ENCODE measurements at regions not wholly inside any gene's neighbourhood (a gene's known extent, or its start where the extent isn't known, plus 50 kb on each side); places are given as distances from the start of the nearest gene placed in this dataset.
A peak's percentile ranks its signal among the peaks of the same experiment; 100 is the strongest.

DNA sequence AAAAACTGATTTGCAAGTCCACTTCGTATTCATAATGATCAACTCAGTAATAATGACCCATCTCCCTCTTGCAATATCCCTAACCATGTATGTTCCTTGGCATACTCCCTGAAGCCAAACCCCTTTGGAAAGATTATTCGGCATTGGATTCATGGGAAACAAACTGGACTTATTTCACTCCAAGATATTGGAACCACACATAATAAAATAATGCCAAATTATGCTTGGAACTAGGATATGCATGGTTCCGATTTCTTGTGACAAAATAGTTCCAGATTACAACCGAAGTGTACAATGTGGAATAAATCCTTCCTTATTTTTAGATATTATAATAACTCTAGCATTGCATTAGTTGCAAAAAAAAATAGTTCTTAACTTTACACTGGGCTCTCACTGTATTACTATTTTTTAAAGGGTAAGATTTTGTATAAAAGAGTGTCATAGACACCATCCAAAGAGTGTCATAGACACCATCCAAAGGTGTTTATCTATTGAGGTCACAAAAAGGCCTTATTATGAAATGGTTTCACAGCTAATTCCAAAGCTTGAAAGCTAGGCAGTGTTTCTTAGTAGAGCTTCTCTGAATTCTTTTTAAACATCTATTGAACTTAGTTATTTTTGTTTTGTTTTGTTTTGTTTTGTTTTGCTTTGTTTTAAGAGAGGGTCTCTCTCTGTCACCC, 410.9 kb upstream of the JARID2 start:
- DNase-seq, result no peak

DNA sequence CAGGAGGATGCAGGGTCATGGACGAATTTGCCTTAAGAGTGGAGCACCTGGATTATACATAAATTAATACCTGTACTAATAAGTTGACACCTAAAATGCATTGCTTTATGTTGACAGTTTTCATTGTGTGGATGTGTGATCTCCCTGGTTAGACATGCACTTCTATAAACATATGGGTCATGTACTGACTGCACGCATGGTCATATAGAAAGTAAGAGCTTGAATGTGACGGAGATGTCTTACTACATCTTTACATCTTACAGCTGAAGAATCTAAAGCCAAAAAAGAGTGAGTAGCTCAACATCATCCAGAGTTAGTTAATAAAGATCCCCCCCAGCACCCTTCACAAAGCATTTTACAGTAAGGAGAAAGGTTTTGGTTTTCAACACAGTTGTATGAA, 408.4 kb upstream of the JARID2 start:
- DNase-seq, result no peak

DNA sequence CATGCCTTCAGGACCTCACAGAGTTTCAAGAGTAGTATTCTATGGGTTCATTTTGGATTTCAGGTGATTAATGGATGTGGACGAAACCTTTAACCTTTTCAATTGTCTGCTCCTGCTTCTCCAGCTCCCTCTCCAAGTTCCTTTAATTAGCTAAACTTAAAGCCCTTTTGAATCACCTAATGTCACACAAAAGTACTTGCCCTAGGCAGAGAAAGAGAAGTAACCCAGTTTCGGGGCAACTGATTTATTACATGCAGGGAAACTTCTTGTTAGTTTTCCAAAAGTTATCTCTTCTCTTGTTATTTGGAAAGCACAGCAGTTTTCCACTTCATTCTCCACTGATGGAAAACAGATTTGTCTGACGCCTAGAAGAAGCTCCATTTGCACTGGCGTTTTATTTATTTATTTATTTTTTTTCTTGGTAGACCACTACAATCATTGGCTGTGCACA, 407.7 kb upstream of the JARID2 start:
- no peak for DNase-seq

DNA sequence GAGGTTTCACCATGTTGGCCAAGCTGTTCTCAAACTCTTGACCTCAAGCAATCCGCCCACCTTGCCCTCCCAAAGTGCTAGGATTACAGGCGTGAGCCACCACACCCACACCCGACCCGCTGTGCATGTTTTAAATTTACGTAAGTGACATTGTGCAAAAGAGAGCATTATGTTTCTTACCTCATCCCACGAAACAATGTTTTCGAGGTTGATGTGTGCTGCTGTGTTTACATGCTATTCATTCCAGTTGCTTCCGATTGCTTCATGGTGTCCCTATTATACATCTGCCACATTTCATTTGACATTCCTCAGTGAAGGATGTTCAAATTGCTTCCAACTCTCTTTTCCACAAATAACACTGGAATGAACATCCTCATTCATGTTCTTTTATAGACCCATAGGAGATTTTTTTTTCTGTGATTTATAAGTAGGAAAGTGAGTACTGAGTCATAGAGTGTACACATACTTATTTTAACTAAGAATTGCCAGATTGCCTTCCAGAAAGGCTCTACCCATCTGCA, 403.9 kb upstream of the JARID2 start:
- DNase-seq, result no peak

DNA sequence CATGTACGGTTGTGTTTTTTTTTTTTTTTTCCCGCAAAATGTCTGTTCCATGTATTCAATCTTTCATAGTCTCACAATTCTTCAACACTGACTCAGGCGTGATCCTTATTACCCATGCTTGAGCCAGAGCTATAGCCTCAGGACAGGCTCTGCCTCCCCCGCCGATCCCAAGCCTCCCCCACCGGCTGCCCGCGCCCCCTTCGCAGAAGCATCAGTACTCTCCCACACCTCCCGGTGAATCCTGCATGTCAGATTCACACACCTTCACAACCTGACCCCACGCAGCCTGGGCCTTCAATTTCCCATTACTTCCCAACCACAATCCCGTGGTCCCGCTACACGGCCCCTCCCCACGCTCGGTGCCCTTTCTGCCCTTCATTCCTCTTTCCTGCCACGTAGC, 401.5 kb upstream of the JARID2 start:
- DNase-seq, result no peak

DNA sequence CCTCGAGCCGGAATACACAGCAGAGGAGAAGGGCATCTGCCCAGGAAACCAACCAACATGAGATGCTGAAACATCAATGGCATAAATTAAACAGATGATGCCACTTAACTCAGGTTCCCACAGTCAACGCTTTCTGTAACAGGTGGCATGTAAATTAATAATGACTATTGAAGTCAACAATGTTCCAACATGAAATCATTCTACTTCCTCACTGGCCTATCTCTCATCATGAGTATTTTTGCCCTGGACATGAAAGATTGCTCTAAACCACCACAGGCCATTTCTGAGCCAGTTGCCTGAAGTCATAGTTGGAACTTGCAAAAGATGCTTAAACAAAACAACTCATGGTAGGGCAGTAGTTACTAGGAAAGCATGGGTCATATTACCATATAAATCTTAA, 397.9 kb upstream of the JARID2 start:
- no peak for DNase-seq

DNA sequence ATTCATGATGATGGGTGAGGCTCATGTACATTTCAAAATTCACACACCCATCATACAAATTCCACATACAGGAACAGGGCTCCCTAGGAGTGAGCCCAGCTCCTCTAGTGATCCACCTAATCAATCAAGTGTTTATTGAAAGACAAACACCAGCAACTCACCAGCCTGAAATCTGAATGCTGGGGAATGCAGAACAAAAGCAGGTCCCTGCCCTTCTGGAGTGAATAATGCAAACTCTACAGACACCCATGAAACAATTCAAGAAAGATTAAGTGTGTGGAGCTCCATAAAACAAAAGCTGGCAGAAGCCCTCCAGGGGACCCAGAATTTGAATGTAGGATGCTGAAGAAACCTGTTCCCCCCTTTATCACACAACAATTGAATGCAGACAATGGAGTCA, 396.7 kb upstream of the JARID2 start:
- DNase-seq, result no peak

DNA sequence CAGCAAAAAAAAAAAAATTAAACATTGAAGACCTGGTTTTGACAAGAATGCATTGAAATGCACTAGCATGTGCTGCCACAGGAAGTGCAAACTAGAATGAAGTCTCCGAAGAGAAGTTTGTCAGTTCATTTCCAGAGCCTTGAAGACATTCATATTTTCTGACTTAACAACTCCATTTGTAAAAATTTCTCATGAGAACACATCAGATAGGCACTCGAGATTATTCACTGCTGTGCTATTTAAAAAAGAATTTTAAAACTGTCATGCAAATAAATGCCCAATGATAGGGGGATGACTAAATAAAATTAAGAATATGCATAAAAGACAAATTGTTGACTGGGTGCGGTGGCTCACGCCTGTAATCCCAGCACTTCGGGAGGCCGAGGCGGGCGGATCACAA, 394.6 kb upstream of the JARID2 start:
- no peak for DNase-seq

DNA sequence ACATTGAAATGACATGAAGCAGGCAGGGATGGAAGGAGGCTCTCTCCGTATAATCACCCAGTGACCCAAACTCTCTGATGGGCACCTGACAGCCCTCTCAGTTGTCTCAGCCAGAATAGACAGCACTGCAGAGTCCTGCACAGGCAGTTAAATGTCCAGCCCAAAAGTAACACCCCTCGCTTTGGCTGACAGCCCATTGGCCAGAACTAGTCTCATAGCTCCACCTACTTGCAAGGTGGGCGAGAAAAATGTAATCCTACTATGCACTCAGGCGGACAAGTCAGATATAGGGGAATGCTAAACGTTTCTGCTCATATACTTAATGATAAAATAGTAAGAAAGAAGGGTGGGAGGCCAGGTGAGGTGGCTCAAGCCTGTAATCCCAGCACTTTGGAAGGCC, 393.5 kb upstream of the JARID2 start:
- no peak for DNase-seq

DNA sequence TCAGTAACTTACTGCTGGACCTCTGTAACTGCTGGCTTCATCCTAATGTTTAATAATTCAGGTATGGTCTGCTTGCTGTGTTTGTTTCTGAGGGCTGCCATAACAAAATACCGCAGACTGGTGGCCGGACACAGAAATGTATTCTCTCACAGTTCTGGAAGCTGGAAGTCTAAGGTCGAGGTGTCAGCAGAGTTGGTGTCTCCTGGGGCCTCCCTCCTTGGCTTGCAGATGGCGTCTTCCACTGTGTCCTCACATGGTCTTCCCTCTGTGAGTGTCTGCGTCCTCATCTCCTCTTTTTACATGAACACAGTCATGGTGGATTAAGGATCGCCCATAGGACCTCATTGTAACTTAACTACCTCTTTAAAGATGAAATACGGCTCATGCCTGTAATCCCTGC, 389.7 kb upstream of the JARID2 start:
- no peak for DNase-seq

DNA sequence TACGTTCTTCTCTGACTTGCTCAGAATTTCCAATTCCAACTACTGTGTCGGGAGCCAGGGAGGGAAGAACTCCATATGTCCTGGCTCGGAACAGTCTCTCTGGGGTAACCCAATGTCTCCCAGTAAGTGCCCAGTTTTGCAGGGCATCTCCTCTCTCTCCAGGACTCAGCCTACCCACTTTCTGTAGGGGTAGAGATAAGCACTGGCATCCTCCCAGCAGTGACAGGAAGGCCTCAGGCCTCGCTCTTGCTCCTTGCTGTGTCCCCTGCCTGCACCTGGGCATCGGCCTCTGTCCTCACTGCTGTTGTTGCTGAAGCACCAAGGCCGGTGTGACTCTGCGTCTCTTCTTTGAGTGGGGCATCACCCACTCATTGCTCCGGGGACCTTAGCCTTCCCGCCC, 388.9 kb upstream of the JARID2 start:
- DNase-seq, result no peak

DNA sequence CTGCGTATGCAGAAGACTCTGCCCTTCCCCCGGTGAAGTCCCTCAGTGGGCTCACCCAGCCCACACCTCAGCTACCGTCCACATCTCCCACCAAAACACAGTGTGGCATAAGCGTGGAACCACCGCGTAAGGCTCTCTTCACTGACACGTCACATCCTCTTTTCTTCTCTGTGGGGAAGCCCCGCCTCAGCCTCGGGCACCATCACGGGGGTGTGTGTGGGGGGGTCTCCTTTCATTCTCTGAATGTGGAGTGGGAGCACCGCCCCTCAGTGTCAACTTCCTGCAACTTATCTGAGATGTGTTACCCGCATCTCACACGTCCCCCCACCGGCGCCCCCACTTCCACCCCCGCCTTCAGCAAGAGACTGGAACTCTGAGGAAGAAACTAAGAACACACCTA, 388.4 kb upstream of the JARID2 start:
- no peak for DNase-seq

DNA sequence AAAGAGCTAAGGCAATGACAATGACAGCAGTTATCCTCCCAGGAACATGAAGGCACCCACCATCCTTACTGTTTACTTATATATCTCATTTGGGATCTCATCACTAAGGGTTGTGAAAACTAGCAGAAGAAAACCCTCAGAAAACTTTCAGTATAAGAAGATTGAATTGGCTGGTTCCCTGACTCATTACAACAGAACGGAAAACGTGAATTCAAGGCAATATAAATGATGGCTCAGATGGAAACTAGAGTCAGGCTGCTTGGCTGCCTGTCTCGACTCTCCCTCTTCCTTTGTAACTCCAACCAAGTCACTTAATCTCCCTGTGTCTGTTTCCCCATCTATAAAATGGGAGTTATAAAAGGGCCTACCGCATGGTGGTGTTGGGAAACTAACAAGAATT, 387.1 kb upstream of the JARID2 start:
- no peak for DNase-seq

DNA sequence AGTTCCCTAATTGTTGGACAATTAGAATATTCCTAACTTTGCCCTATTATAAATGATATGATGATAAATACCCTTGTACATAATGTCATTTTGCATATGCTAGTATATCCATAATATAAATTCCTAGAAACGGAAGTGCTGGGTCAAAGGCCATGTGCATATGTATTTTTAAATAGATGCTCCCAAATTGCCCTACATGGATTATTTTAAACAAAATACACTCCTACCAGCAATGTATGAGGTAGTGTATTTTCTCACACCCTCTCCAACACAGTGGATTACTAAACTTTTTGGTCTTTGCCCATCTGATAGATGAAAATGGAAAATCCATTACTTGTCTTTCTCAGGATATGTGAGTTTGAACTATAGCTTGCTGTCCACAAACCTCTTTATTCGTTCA, 385.1 kb upstream of the JARID2 start:
- no peak for DNase-seq

DNA sequence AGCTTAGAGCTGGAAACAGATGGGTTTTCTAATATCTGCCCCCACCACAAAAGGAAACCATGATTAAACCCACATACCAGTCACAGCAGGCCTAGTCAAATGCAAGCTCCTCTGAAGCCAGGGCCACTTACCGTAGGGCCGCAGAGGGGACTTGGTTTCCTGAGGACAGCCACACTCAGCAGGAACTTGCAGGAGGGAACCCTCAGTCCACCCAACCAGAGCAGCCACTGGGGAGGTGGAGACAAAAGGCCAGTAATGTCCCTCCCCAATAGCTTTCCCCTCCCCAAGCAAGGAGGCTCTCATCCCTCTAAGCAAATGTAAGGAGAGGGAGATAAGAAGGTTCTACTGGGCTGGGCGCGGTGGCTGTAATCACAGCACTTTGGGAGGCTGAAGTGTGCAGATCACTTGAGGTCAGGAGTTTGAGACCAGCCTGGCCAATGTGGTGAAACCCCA, 384.4 kb upstream of the JARID2 start:
- DNase-seq, result no peak

DNA sequence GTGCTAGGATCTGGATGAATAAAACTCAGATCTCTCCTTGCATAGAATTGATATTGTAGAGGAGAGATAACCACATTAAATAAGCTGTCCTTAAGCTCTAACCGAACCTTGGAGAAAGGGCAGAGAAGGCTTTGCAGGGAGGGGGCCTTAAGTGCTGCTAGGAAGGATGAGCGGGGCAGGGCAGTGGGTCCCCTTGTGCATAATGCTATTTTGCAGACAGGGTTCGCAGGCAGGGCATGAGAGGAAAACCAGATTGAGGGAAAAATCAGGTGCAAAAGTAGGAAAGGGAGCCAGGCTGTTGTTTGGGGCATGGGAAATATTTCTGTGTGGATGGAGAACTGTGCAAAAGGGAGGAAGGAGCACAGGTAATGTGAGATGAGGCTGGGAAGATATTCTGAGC, 383.0 kb upstream of the JARID2 start:
- DNase-seq, result no peak

DNA sequence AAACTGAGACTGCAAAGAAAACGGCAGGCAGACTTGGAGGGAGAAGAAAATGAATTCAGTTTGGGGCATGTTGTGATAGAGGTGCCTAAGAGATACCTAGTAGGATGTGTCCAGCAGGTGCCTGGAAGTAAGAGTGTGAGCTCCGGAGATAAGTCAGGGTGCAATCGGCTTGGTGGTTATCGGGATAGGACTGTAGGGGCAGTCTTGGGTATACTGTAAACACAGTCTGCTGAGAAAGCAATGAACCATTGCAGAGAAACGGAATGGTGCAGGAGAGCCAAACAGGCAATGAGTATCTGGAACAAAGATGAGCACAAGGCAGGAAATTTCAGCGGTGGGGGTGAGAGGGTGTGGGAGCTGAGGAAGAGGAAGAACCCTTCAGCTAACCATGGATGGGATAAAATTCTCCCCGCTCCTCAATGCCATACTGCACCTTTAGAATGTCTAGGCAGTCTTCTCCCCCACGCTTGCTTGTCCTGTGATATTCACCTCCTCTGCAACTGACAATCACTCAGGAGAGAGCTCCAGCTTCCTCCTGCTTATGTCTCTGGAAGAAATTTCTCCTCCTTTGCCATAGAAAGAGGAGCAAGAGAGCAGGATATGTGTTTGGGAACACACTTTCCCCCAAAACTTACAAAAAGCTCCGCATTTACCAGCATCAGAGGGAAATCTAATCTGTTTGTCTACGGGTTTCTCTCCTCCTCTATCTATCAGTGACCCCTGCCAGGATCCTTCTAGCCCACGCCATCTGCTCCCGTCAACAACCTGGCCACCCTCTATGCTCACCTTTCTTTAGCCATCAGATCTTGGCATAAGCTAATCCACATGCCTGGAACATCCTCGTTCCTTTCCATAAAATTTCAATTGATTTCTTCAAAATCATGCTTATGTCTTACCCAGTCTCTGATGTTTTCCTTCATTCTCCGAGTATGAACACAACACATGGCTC, 381.7 kb upstream of the JARID2 start:
- peak; percentile 60 for DNase-seq

DNA sequence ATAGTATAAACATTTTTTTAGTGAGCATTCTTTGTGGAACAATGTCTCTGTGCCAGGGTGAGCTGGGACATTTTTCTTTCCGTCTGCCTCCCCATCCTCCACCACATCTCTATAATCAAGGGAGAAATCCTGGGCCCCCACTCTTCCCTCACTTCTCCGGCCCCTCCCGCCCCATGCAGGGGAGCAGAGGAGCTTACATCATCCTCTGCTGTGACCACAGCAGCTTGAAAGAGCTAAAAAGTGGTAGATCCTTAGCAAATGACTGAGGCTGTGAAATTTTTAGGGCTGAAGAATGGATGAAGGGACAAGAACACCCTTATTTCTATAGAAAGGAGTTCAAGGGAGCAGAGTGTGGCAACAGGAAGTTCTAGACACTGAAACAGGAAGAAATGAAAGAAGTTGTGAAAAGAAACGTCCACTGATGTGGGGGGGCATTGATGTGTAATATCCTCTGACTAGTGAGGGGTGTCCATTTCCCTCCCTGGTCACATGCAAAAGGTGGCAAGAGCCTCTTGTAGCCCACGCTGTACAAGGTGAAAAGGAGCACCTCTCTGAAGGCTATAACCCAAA, 380.3 kb upstream of the JARID2 start:
- no peak for DNase-seq

DNA sequence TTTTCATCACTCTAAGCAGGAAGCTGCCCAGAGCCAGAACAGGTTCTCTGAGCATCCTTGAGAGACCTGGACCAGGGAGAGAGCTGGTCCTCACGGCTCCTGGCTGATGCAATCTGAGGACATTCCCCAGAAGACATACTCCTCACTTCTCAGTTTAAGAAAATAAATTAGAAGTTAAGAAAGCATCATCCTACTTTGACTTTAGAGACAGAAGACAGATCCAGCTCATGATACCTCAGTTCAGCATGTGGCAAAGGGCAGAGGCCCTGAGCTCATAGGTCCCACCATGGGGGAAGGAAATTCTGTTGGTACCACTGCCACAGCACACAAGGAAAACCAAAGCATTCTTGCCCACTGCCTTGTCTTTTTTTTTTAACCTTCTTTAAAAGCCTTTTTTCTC, 378.1 kb upstream of the JARID2 start:
- DNase-seq, result no peak

DNA sequence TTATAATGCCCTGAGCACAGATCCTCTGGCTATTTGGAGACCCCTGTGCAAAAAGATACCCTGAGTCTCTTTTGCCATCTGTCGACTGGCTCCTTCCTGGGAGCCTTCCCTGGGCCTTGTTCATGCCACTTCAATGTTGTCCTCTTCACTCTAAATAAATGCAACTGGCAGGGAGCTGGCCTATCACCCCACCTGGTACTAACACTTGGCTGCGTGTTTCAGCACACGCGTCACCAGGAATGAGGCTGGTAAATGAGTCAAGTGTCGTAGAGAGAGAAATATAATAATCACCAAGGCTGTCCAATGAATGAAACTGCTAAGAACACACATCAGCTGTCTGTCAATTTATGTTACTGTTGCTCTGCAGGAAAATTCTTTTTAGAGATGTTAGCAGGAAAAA, 374.6 kb upstream of the JARID2 start:
- DNase-seq, result no peak

DNA sequence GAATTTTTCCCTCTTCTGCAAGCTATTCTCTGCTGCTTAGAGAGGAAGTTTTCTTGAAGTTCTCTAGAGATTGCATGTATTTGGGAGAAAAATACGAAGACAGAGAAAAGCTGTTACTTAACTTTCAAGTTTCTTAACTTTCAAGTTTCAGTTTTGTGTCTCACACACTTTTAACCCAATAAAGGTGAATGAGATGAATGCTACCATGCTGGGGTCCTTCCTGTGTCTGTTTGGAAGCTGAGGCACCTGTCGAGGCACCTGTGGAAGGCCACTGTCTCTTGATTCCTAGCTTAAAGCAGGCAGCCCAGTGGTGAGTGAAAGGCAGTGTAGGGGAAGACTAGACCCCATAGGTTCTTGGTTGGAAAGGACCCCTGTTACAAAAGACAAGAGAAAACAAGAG, 372.8 kb upstream of the JARID2 start:
- no peak for DNase-seq

DNA sequence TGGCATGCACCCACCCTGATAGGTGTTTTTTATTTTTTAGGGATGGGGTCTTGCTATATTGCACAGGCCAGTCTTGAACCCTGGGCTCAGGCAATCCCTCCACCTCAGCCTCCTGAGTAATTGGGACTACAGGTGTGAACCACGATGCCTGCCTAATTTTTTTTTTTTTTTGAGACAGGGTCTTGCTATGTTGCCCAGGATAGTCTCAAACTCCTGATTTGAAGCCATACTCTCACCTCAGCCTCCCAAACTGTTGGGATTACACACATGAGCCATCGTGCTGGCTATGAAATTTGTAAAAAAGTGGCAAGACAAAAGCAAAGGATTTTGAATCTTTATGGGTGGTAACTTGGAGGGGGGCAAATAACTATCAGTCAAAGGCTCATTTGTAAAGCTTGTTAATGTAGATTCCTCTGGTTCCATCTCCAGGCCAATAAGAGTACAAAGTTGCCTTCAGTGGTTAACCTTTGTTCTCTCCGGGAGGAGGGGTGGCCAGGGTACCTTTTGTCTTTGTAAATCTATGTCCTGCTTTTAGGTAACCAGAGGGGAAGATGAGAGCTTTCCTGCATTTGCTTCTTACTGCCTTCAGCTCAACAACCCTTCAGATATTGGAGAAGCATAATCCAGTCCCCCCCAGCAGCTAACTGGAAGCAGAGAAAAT, 372.0 kb upstream of the JARID2 start:
- no peak for DNase-seq

DNA sequence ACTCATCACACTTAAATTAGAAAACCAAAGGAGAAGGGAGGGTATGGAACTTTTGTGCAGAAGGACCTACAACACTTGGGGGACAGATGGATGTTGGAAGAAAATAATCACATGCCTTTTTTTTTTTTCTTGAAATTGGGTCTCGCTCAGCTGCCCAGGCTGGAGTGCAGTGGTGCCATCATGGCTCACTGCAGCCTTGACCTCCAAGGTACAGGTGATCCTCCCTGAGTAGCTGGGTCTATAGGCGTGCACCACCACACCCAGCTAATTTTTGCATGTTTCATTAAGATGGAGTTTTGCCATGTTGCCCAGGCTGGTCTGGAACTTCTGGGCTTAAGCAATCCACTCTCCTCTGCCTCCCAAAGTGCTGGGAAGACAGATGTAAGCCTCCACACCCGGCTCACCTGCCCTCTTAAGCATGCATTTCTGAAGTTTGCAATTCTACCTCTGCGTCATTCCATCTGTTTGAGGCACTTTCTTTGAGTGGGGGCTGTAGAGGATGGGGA, 370.8 kb upstream of the JARID2 start:
- DNase-seq, result no peak
